IMR-90 (cell line): ENCODE measurements at regions not wholly inside any gene's neighbourhood (a gene's known extent, or its start where the extent isn't known, plus 50 kb on each side); places are given as distances from the start of the nearest gene placed in this dataset.

ENCODE experiments used
- BHLHE40 ChIP-seq: fragments of 150-350 bp; IDR thresholded peaks from 2 replicates; pipeline ENCODE4 v1.6.1; 2016; ENCODE audit warnings: mild to moderate bottlenecking, low read depth, low read length
- CTCF ChIP-seq: conservative IDR thresholded peaks from 2 replicates; pipeline ENCODE4 v1.5.1; 2012; ENCODE audit warnings: mild to moderate bottlenecking, low read depth, low read length, improper control_type of control experiment
- MAFK ChIP-seq: IDR thresholded peaks from 2 replicates; pipeline ENCODE4 v1.6.1; 2012; ENCODE audit warnings: low read depth, low read length, improper control_type of control experiment
- MAZ ChIP-seq: IDR thresholded peaks from 2 replicates; pipeline ENCODE4 v1.6.1; 2012; ENCODE audit warnings: low read depth, mild to moderate bottlenecking, low read length, improper control_type of control experiment, moderate library complexity, borderline replicate concordance
- POLR2A ChIP-seq: IDR thresholded peaks from 2 replicates; pipeline ENCODE4 v1.6.1; 2012; ENCODE audit warnings: mild to moderate bottlenecking, low read depth, low read length
- RFX5 ChIP-seq: IDR thresholded peaks from 2 replicates; pipeline ENCODE4 v1.8.0; 2012; ENCODE audit warnings: low read depth, mild to moderate bottlenecking, low read length, moderate library complexity
- TF ChIP-seq, protein P1 (sequence below): fragments of 150-350 bp; IDR thresholded peaks from 2 replicates; pipeline ENCODE4 v1.6.1; 2017; ENCODE audit warnings: mild to moderate bottlenecking, antibody characterized with exemption, low read length, low read depth

- no peak for TF ChIP-seq CTCF
- no peak for TF ChIP-seq POLR2A
- TF ChIP-seq, protein P1, sequence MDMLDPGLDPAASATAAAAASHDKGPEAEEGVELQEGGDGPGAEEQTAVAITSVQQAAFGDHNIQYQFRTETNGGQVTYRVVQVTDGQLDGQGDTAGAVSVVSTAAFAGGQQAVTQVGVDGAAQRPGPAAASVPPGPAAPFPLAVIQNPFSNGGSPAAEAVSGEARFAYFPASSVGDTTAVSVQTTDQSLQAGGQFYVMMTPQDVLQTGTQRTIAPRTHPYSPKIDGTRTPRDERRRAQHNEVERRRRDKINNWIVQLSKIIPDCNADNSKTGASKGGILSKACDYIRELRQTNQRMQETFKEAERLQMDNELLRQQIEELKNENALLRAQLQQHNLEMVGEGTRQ, result no peak
- TF ChIP-seq MAZ, result no peak
- TF ChIP-seq MAFK, result no peak
- TF ChIP-seq BHLHE40, result no peak
- TF ChIP-seq RFX5, result no peak
These were observed 446.5 kb downstream of the CNTN3 start for GRCh38 chr3:74167926-74168325.
